OCI-LY1 (cell line): ENCODE measurements at regions not wholly inside any gene's neighbourhood (a gene's known extent, or its start where the extent isn't known, plus 50 kb on each side); places are given as distances from the start of the nearest gene placed in this dataset.
A peak's percentile ranks its signal among the peaks of the same experiment; 100 is the strongest.

ENCODE experiments used
- H2AFZ ChIP-seq: fragments of 200-600 bp; sonication (generic), shearing (Covaris generic); 2 replicates; pipeline ENCODE4 v1.6.0; 2014; ENCODE audit warnings: antibody characterized with exemption, mild to moderate bottlenecking, low read length
- H3F3A ChIP-seq: fragments of 200-600 bp; sonication (generic), shearing (Covaris generic); 2 replicates; pipeline ENCODE4 v1.6.0; 2014; ENCODE audit warnings: mild to moderate bottlenecking, antibody characterized with exemption, low read length, moderate library complexity; ENCODE audit not compliant: insufficient read depth
- H3K27ac ChIP-seq: fragments of 200-600 bp; sonication (generic); 2 replicates; pipeline ENCODE4 v1.5.1; 2014; ENCODE audit warnings: low read length, mixed run types, mild to moderate bottlenecking, low read depth; ENCODE audit not compliant: poor library complexity, severe bottlenecking
- H3K27me3 ChIP-seq: fragments of 200-600 bp; sonication (generic); 2 replicates; pipeline ENCODE4 v1.6.0; 2014; ENCODE audit warnings: antibody characterized with exemption, mild to moderate bottlenecking, low read length, moderate library complexity; ENCODE audit not compliant: insufficient read depth
- H3K36me3 ChIP-seq: fragments of 200-600 bp; sonication (generic); 2 replicates; pipeline ENCODE4 v1.6.1; 2014; ENCODE audit warnings: mild to moderate bottlenecking, antibody characterized with exemption, low read length, moderate library complexity, mixed read lengths; ENCODE audit not compliant: insufficient read depth
- H3K4me1 ChIP-seq: fragments of 200-600 bp; sonication (generic); 2 replicates; pipeline ENCODE4 v1.5.1; 2014; ENCODE audit warnings: mild to moderate bottlenecking, low read length, moderate library complexity; ENCODE audit not compliant: insufficient read depth, severe bottlenecking
- H3K4me2 ChIP-seq: fragments of 200-600 bp; sonication (generic), shearing (Covaris generic); 2 replicates; pipeline ENCODE4 v1.6.1; 2014; ENCODE audit warnings: low read length
- H3K4me3 ChIP-seq: fragments of 200-600 bp; sonication (generic); 2 replicates; pipeline ENCODE4 v1.5.1; 2014; ENCODE audit warnings: low read length, low read depth, mild to moderate bottlenecking, mixed read lengths; ENCODE audit not compliant: poor library complexity, severe bottlenecking
- H3K79me2 ChIP-seq: fragments of 200-600 bp; shearing (Covaris generic); 2 replicates; pipeline ENCODE4 v1.6.1; 2016; ENCODE audit warnings: mixed run types, low read length, mixed read lengths; ENCODE audit not compliant: insufficient read depth
- H3K9ac ChIP-seq: fragments of 200-600 bp; sonication (generic), shearing (Covaris generic); 2 replicates; pipeline ENCODE4 v1.6.1; 2014; ENCODE audit warnings: mild to moderate bottlenecking, low read length, mixed read lengths
- H3K9me2 ChIP-seq: fragments of 200-600 bp; sonication (generic), shearing (Covaris generic); 2 replicates; pipeline ENCODE4 v1.6.1; 2014; ENCODE audit warnings: low read depth, mild to moderate bottlenecking, low read length, mixed read lengths
- H3K9me3 ChIP-seq: fragments of 200-600 bp; shearing (Covaris generic); 2 replicates; pipeline ENCODE4 v1.6.1; 2014; ENCODE audit warnings: low read length, mixed read lengths
- H4K20me1 ChIP-seq: fragments of 200-600 bp; sonication (generic), shearing (Covaris generic); 2 replicates; pipeline ENCODE4 v1.6.0; 2016; ENCODE audit warnings: mild to moderate bottlenecking, low read length; ENCODE audit not compliant: insufficient read depth
- CTCF ChIP-seq: fragments of 200-600 bp; sonication (generic), shearing (Covaris generic); IDR thresholded peaks from 2 replicates; pipeline ENCODE4 v1.5.1; 2017; ENCODE audit warnings: mild to moderate bottlenecking, antibody characterized with exemption, low read length, moderate library complexity, mixed read lengths
- EZH2 ChIP-seq: fragments of 200-600 bp; sonication (generic), shearing (Covaris generic); IDR thresholded peaks from 2 replicates; pipeline ENCODE4 v1.8.0; 2017; ENCODE audit warnings: borderline replicate concordance, mixed run types, mild to moderate bottlenecking, antibody characterized with exemption, low read length, moderate library complexity, mixed read lengths

- Histone ChIP-seq H3K9ac (no peak overlapping the region), H3K4me1 (no peaks in the 10 kb centered on the region), H3K36me3 (no peaks in the 10 kb centered on the region; the same call in 1 of the 2 replicates), H3K79me2 (no peaks in the 10 kb centered on the region), H4K20me1 (no peaks in the 10 kb centered on the region), H3K4me3 (no peak overlapping the region), H3K4me2 (no peak overlapping the region), H3K9me2 (no peaks in the 10 kb centered on the region), H3F3A (no peaks in the 10 kb centered on the region), H3K27ac (no peak overlapping the region), H3K27me3 (0 out of 2 replicates have a peak, but pooled peaks cover 4% of the 10 kb centered on the region), H2AFZ (no peak overlapping the region), H3K9me3 (no peaks in the 10 kb centered on the region)
- TF ChIP-seq CTCF (no peak), EZH2 (no peak)
Observed at GRCh38 chr7:98534493-98534892, 82.6 kb upstream of the NPTX2 start.

- no peaks in the 10 kb centered on the region for H4K20me1 ChIP-seq
- TF ChIP-seq CTCF (peak; percentile 58), EZH2 (no peak)
- H2AFZ ChIP-seq: no peak overlapping the region
- H3K9me3 ChIP-seq: no peaks in the 10 kb centered on the region
- no peaks in the 10 kb centered on the region for H3K9me2 ChIP-seq
- no peak overlapping the region for H3K27ac ChIP-seq
- H3K9ac ChIP-seq: no peak overlapping the region
- H3K4me2 ChIP-seq: no peak overlapping the region
- H3K4me1 ChIP-seq: no peaks in the 10 kb centered on the region
- no peaks in the 10 kb centered on the region; the same call in 1 of the 2 replicates for H3K36me3 ChIP-seq
- H3K4me3 ChIP-seq: no peak overlapping the region
- no peaks in the 10 kb centered on the region for H3F3A ChIP-seq
- 0 out of 2 replicates have a peak, but pooled peaks cover under 1% of the 10 kb centered on the region for H3K27me3 ChIP-seq
- H3K79me2 ChIP-seq: no peaks in the 10 kb centered on the region
Observed at GRCh38 chr7:98531717-98532116, 85.4 kb upstream of the NPTX2 start.

- Histone ChIP-seq H3K4me2 (no peak overlapping the region), H3K27me3 (no peaks in the 10 kb centered on the region), H2AFZ (no peak overlapping the region), H3K9me2 (no peaks in the 10 kb centered on the region), H3K36me3 (no peaks in the 10 kb centered on the region; the same call in 1 of the 2 replicates), H3F3A (no peaks in the 10 kb centered on the region), H3K9ac (no peak overlapping the region), H3K79me2 (no peaks in the 10 kb centered on the region), H3K4me3 (no peak overlapping the region), H3K9me3 (no peaks in the 10 kb centered on the region), H4K20me1 (no peaks in the 10 kb centered on the region), H3K4me1 (no peaks in the 10 kb centered on the region), H3K27ac (no peak overlapping the region)
- TF ChIP-seq CTCF (no peak), EZH2 (no peak)
Observed at GRCh38 chr7:98528079-98528478, 89.0 kb upstream of the NPTX2 start.
